Liver (tissue), 8 donors: ENCODE measurements at regions not wholly inside any gene's neighbourhood (a gene's known extent, or its start where the extent isn't known, plus 50 kb on each side); places are given as distances from the start of the nearest gene placed in this dataset.

ENCODE experiments used
- DNase-seq: peaks from one replicate; pipeline ENCODE4 v3.0.0-alpha.2; 2017; ENCODE audit warnings: low spot score
- H3K27ac ChIP-seq, 2 donors: one replicate each; pipeline ENCODE4 v1.7.0; 2013; ENCODE audit warnings: inconsistent platforms in 2 of 2, low read length in 2 of 2, control low read depth in 1 of 2, low read depth in 1 of 2, mild to moderate bottlenecking in 1 of 2
- H3K27me3 ChIP-seq, 4 donors: one replicate each; pipeline versions ENCODE4 v1.6.1 to v1.7.0; 2013; ENCODE audit warnings: low read length in 3 of 4, inconsistent platforms in 1 of 4, mild to moderate bottlenecking in 1 of 4, moderate library complexity in 1 of 4; ENCODE audit not compliant: control insufficient read depth in 4 of 4, insufficient read depth in 4 of 4
- H3K36me3 ChIP-seq, 4 donors: one replicate each; pipeline versions ENCODE4 v1.6.1 to v1.7.0; 2013; ENCODE audit warnings: low read length in 3 of 4, mild to moderate bottlenecking in 3 of 4, low read depth in 1 of 4, moderate library complexity in 1 of 4; ENCODE audit not compliant: control insufficient read depth in 4 of 4, insufficient read depth in 3 of 4
- H3K4me1 ChIP-seq, 4 donors: one replicate each; pipeline versions ENCODE4 v1.6.1 to v1.7.0; 2013; ENCODE audit warnings: low read length in 3 of 4, mild to moderate bottlenecking in 3 of 4, moderate library complexity in 1 of 4; ENCODE audit not compliant: control insufficient read depth in 4 of 4, insufficient read depth in 4 of 4
- H3K4me3 ChIP-seq, 3 donors: one replicate each; pipeline versions ENCODE4 v1.6.1 to v1.7.0; 2013; ENCODE audit warnings: low read length in 3 of 3, control low read depth in 1 of 3, low read depth in 1 of 3, mild to moderate bottlenecking in 1 of 3
- H3K9ac ChIP-seq, 2 donors: one replicate each; pipeline ENCODE4 v1.7.0; 2013; ENCODE audit warnings: low read length in 2 of 2, mild to moderate bottlenecking in 2 of 2, moderate library complexity in 2 of 2, control low read depth in 1 of 2, low read depth in 1 of 2
- H3K9me3 ChIP-seq, 4 donors: one replicate each; pipeline versions ENCODE4 v1.6.1 to v1.7.0; 2013; ENCODE audit warnings: low read length in 3 of 4; ENCODE audit not compliant: control insufficient read depth in 4 of 4
- CTCF ChIP-seq: fragments of 150-350 bp; IDR thresholded peaks from 2 replicates; pipeline ENCODE4 v1.5.1; 2017; ENCODE audit warnings: improper control_type of control experiment, low read depth, low read length; ENCODE audit not compliant: missing input control
- EGR1 ChIP-seq, 2 donors: IDR thresholded peaks; 2 replicates each; pipeline ENCODE4 v1.6.1; 2016 to 2018; ENCODE audit warnings: antibody characterized with exemption in 2 of 2, low read depth in 2 of 2
- FOXA2 ChIP-seq: IDR thresholded peaks from 2 replicates; pipeline ENCODE4 v1.6.1; 2016; ENCODE audit warnings: antibody characterized with exemption
- GABPA ChIP-seq, 2 donors: IDR thresholded peaks in 1 of 2; conservative IDR thresholded peaks in 1 of 2; 2 replicates each; pipeline ENCODE4 v1.6.1; 2016; ENCODE audit warnings: antibody characterized with exemption in 2 of 2, mild to moderate bottlenecking in 1 of 2, moderate library complexity in 1 of 2
- HNF4A ChIP-seq, 2 donors: conservative IDR thresholded peaks; 2 replicates each; pipeline ENCODE4 v1.6.1; 2016; ENCODE audit warnings: antibody characterized with exemption in 2 of 2, mild to moderate bottlenecking in 2 of 2
- HNF4G ChIP-seq: IDR thresholded peaks from 2 replicates; pipeline ENCODE4 v1.6.1; 2016; ENCODE audit warnings: antibody characterized with exemption
- JUND ChIP-seq, 2 donors: IDR thresholded peaks; 2 replicates each; pipeline ENCODE4 v1.6.1; 2016; ENCODE audit warnings: antibody characterized with exemption in 2 of 2
- MAX ChIP-seq: IDR thresholded peaks from 2 replicates; pipeline ENCODE4 v1.6.1; 2016; ENCODE audit warnings: antibody characterized with exemption
- NR2F2 ChIP-seq: IDR thresholded peaks from 2 replicates; pipeline ENCODE4 v1.6.1; 2016; ENCODE audit warnings: antibody characterized with exemption
- RAD21 ChIP-seq, 2 donors: IDR thresholded peaks; 2 replicates each; pipeline ENCODE4 v1.6.1; 2016; ENCODE audit warnings: antibody characterized with exemption in 2 of 2, mild to moderate bottlenecking in 2 of 2
- REST ChIP-seq: IDR thresholded peaks from 2 replicates; pipeline ENCODE4 v1.6.1; 2016; ENCODE audit warnings: antibody characterized with exemption, mild to moderate bottlenecking
- RXRA ChIP-seq, 2 donors: IDR thresholded peaks; 2 replicates each; pipeline ENCODE4 v1.6.1; 2017 to 2018; ENCODE audit warnings: antibody characterized with exemption in 2 of 2, mild to moderate bottlenecking in 1 of 2
- SP1 ChIP-seq: IDR thresholded peaks from 2 replicates; pipeline ENCODE4 v1.6.1; 2018; ENCODE audit warnings: antibody characterized with exemption, mild to moderate bottlenecking
- TAF1 ChIP-seq: conservative IDR thresholded peaks from 2 replicates; pipeline ENCODE4 v1.6.1; 2016; ENCODE audit warnings: antibody characterized with exemption, mild to moderate bottlenecking
- YY1 ChIP-seq: IDR thresholded peaks from 2 replicates; pipeline ENCODE4 v1.6.1; 2016; ENCODE audit warnings: antibody characterized with exemption, mild to moderate bottlenecking
- WGBS: extraction: QIAGEN DNeasy Blood & Tissue Kit; methylation state at CpG from one replicate; pipeline ENCODE4 v1.1.7; 2013; 5-methylcytosine and 5-hydroxymethylcytosine counted together
- donor health status: healthy.
- donor health status: healthy.
- donor health status: healthy.
- donor health status: healthy.
- donor health status: healthy.

GRCh38 chr20:39152742-39153141 lies 190.6 kb downstream of the DHX35 start:
- Histone ChIP-seq H3K9me3 (no peaks in the 10 kb centered on the region), H3K36me3 (no peaks in the 10 kb centered on the region)
- WGBS: 69% methylated on average over 1 of the region's 1 CpG

GRCh38 chr20:39152126-39152525 lies 190.0 kb downstream of the DHX35 start:
- Histone ChIP-seq H3K36me3 (no peaks in the 10 kb centered on the region), H3K4me1 (no peaks in the 10 kb centered on the region), H3K4me3 (no peak overlapping the region), H3K9me3 (no peaks in the 10 kb centered on the region), H3K27me3 (peaks cover 0 to 2% (median 0%) of the 10 kb centered on the region in 4 donors), H3K9ac (no peak overlapping the region), H3K27ac (no peak overlapping the region)
- TF ChIP-seq HNF4G (no peak), HNF4A (conservative IDR thresholded peaks at IDR 0.05) (peak; percentile 13 to 25), RXRA (IDR thresholded peaks at IDR 0.05) (peak; percentile 24 to 26), FOXA2 (peak; percentile 12)
- WGBS: 23% methylated on average over 4 of the region's 4 CpGs
- DNase-seq: no peak

More at GRCh38 chr20:39152742-39153141, 190.6 kb downstream of the DHX35 start:
- DNase-seq: no peak
- H3K27me3 ChIP-seq: peaks cover 0 to 2% (median 0%) of the 10 kb centered on the region in 4 donors
- no peak overlapping the region for H3K4me3 ChIP-seq
- no peaks in the 10 kb centered on the region for H3K4me1 ChIP-seq
- no peak overlapping the region for H3K9ac ChIP-seq
- no peak overlapping the region for H3K27ac ChIP-seq
- TF ChIP-seq REST (no peak), GABPA (IDR thresholded peaks at IDR 0.05 in 1 of 2, conservative IDR thresholded peaks at IDR 0.05 in 1 of 2) (no peak), JUND (IDR thresholded peaks at IDR 0.05) (no peak), SP1 (no peak), EGR1 (IDR thresholded peaks at IDR 0.05; ENCODE audit: low read depth in 2 of 2) (no peak), CTCF (no peak), TAF1 (no peak), RAD21 (IDR thresholded peaks at IDR 0.05) (no peak), MAX (no peak), YY1 (no peak), HNF4A (conservative IDR thresholded peaks at IDR 0.05) (no peak), FOXA2 (no peak), RXRA (IDR thresholded peaks at IDR 0.05) (no peak), HNF4G (no peak)

- Histone ChIP-seq H3K4me1 (no peaks in the 10 kb centered on the region), H3K27me3 (peaks cover 0 to 2% (median 0%) of the 10 kb centered on the region in 4 donors), H3K4me3 (no peak overlapping the region), H3K9ac (no peak overlapping the region), H3K9me3 (no peaks in the 10 kb centered on the region), H3K27ac (no peak overlapping the region), H3K36me3 (no peaks in the 10 kb centered on the region)
- WGBS: 91% methylated on average over 13 of the region's 13 CpGs
- no peak for DNase-seq
- TF ChIP-seq HNF4A (conservative IDR thresholded peaks at IDR 0.05) (no peak), HNF4G (no peak), CTCF (no peak), NR2F2 (no peak), REST (no peak), YY1 (no peak), RAD21 (IDR thresholded peaks at IDR 0.05) (no peak), FOXA2 (no peak), MAX (no peak), RXRA (IDR thresholded peaks at IDR 0.05) (no peak), TAF1 (no peak), JUND (IDR thresholded peaks at IDR 0.05) (no peak)
Observed at GRCh38 chr20:39150501-39150900, 188.4 kb downstream of the DHX35 start.
